Left ventricle myocardium inferior (tissue), 1 donor: ENCODE measurements at regions not wholly inside any gene's neighbourhood (a gene's known extent, or its start where the extent isn't known, plus 50 kb on each side); places are given as distances from the start of the nearest gene placed in this dataset.

Experiments
- DNase-seq: peaks from one replicate; pipeline ENCODE4 v3.0.0-alpha.2; 2020
- H3K27ac ChIP-seq: fragments of 200-600 bp; replicated peaks from 2 replicates; pipeline ENCODE4 v1.8.0; 2021
- H3K27me3 ChIP-seq: fragments of 200-600 bp; 2 replicates; pipeline ENCODE4 v1.8.0; 2021; ENCODE audit warnings: low read depth
- H3K36me3 ChIP-seq: fragments of 200-600 bp; 2 replicates; pipeline ENCODE4 v1.8.0; 2021
- H3K4me1 ChIP-seq: fragments of 200-600 bp; 2 replicates; pipeline ENCODE4 v1.8.0; 2021
- H3K4me3 ChIP-seq: fragments of 200-600 bp; 2 replicates; pipeline ENCODE4 v1.8.0; 2021; ENCODE audit warnings: mild to moderate bottlenecking, moderate library complexity
- H3K9me3 ChIP-seq: fragments of 200-600 bp; replicated peaks from 2 replicates; pipeline ENCODE4 v1.8.0; 2021
- CTCF ChIP-seq: fragments of 200-600 bp; IDR thresholded peaks from 2 replicates; pipeline ENCODE4 v1.8.0; 2021; ENCODE audit warnings: antibody characterized with exemption, mild to moderate bottlenecking, borderline replicate concordance
- intact Hi-C: fragments of 100-400 bp; cut with micrococcal nuclease; formaldehyde crosslinking; loops from one replicate; pipeline ENCODE4 v1.11.0; 2022
- donor health status: DM: no; HTN: yes; CAD: no; lungs with severe emphysema.

GRCh38 chr16:80346111-80346632 is 194.6 kb upstream of the DYNLRB2 start:
- TF ChIP-seq CTCF, result no peak
- no peak for DNase-seq
- intact Hi-C loops, result no loop called here
- H3K36me3 ChIP-seq, result no peaks in the 10 kb centered on the region
- H3K4me3 ChIP-seq, result no peak overlapping the region
- H3K27ac ChIP-seq, result no peak overlapping the region
- H3K4me1 ChIP-seq, result no peaks in the 10 kb centered on the region
- peaks cover 6% of the 10 kb centered on the region for H3K9me3 ChIP-seq
- H3K27me3 ChIP-seq, result peaks cover 3% of the 10 kb centered on the region

GRCh38 chr16:80345701-80346100 is 195.1 kb upstream of the DYNLRB2 start:
- intact Hi-C loops, result no loop called here
- H3K27me3 ChIP-seq, result peaks cover 7% of the 10 kb centered on the region
- no peak for DNase-seq
- H3K9me3 ChIP-seq, result peaks cover 6% of the 10 kb centered on the region
- H3K27ac ChIP-seq, result no peak overlapping the region
- no peaks in the 10 kb centered on the region for H3K36me3 ChIP-seq
- H3K4me1 ChIP-seq, result no peaks in the 10 kb centered on the region
- TF ChIP-seq CTCF, result no peak
- H3K4me3 ChIP-seq, result no peak overlapping the region

- intact Hi-C loops, result no loop called here
- no peak for TF ChIP-seq CTCF
- H3K36me3 ChIP-seq, result no peaks in the 10 kb centered on the region
- H3K4me3 ChIP-seq, result no peak overlapping the region
- no peak overlapping the region for H3K27ac ChIP-seq
- H3K4me1 ChIP-seq, result no peaks in the 10 kb centered on the region
- peaks cover 17% of the 10 kb centered on the region for H3K27me3 ChIP-seq
- no peak for DNase-seq
- H3K9me3 ChIP-seq, result peaks cover 6% of the 10 kb centered on the region
Measured at GRCh38 chr16:80344570-80344969, 196.2 kb upstream of the DYNLRB2 start.

- Histone ChIP-seq H3K27me3 (peaks cover 46% of the 10 kb centered on the region), H3K9me3 (no peaks in the 10 kb centered on the region), H3K4me1 (no peaks in the 10 kb centered on the region), H3K36me3 (no peaks in the 10 kb centered on the region), H3K27ac (no peak overlapping the region), H3K4me3 (no peak overlapping the region)
- intact Hi-C loops, result no loop called here
- no peak for DNase-seq
- no peak for TF ChIP-seq CTCF
Measured at GRCh38 chr16:80341263-80341662, 199.5 kb upstream of the DYNLRB2 start.

GRCh38 chr16:80337786-80338185 is 203.0 kb upstream of the DYNLRB2 start:
- Histone ChIP-seq H3K9me3 (no peaks in the 10 kb centered on the region), H3K36me3 (no peaks in the 10 kb centered on the region), H3K4me1 (no peaks in the 10 kb centered on the region), H3K27me3 (peaks cover 69% of the 10 kb centered on the region), H3K4me3 (no peak overlapping the region), H3K27ac (no peak overlapping the region)
- intact Hi-C loops, result no loop called here
- no peak for DNase-seq
- no peak for TF ChIP-seq CTCF
